GM10266 (cell line): ENCODE measurements at regions not wholly inside any gene's neighbourhood (a gene's known extent, or its start where the extent isn't known, plus 50 kb on each side); places are given as distances from the start of the nearest gene placed in this dataset.

Source experiments
- DNase-seq: peaks from one replicate; pipeline ENCODE4 v3.0.0; 2012; ENCODE audit errors: extremely low spot score
- TF ChIP-seq, protein P1 (sequence below): IDR thresholded peaks from 2 replicates; pipeline ENCODE4 v1.5.1; 2012; ENCODE audit warnings: mild to moderate bottlenecking, low read depth; ENCODE audit not compliant: control insufficient read depth, insufficient read depth; ENCODE audit errors: missing control alignments

GRCh38 chr2:51483720-51484119, 451.8 kb upstream of the NRXN1 start:
- TF ChIP-seq, protein P1, sequence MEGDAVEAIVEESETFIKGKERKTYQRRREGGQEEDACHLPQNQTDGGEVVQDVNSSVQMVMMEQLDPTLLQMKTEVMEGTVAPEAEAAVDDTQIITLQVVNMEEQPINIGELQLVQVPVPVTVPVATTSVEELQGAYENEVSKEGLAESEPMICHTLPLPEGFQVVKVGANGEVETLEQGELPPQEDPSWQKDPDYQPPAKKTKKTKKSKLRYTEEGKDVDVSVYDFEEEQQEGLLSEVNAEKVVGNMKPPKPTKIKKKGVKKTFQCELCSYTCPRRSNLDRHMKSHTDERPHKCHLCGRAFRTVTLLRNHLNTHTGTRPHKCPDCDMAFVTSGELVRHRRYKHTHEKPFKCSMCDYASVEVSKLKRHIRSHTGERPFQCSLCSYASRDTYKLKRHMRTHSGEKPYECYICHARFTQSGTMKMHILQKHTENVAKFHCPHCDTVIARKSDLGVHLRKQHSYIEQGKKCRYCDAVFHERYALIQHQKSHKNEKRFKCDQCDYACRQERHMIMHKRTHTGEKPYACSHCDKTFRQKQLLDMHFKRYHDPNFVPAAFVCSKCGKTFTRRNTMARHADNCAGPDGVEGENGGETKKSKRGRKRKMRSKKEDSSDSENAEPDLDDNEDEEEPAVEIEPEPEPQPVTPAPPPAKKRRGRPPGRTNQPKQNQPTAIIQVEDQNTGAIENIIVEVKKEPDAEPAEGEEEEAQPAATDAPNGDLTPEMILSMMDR: no peak
- no peak for DNase-seq

DNA sequence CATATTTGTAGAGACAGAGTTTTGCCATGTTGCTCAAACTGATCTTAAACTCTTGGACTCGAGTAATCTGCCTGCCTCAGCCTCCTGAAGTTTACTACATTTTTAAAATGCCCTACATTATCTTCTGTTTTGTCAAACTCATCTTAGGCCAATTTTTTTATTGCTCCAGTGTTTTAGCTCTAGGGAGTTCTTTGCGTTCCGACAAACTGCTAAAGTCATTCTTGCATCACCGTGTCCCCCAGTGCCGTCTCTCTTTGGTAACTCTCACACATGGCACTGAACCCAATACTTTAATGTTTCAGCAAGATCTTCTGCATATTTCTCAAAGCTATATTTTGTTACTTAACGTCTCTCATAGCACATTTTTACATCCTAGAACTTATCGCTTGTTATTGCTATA, 440.9 kb upstream of the NRXN1 start:
- TF ChIP-seq, protein P1: no peak
- DNase-seq: no peak

DNA sequence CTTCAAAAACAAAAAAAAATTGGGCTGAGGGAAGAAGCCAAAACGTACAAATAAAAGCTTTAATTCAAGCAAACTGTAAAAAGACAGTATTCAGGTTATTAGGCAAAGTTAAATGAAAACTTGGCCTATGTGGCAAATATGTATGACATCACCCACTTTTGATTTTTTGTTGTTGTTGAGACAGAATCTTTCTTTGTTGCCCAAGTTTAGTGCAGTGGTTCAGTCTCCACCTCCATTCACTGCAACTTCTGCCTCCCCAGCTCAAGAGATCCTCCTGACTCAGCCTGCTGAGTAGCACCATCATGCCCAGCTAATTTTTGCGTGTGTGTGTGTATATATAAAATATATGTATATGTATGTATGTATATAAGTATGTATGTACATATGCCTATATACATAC, 440.4 kb upstream of the NRXN1 start:
- DNase-seq: no peak
- TF ChIP-seq, protein P1: no peak

- TF ChIP-seq, protein P1: no peak
- DNase-seq: no peak
Observed at GRCh38 chr2:51469102-51469501, 437.2 kb upstream of the NRXN1 start.

- TF ChIP-seq, protein P1: no peak
- no peak for DNase-seq
Observed at GRCh38 chr2:51465326-51465725, 433.4 kb upstream of the NRXN1 start.

DNA sequence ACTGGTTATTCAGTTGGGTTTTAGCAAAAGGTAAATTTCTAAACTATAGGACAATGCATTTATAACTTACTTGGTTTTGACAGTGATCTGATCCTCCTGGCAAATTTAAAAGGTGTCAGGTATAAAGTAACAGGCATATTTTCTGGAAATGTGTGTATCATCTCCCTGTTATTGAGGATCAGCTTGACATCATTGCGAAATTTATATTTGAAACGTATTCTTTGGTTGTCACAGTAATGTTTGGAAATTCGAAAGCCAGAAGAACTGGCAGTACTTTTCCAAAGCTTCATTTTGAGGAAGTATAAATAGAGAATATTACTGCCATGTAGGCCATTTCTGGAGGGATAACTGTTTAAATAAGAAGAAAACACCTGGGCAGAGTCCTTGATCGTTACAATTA, 422.2 kb upstream of the NRXN1 start:
- TF ChIP-seq, protein P1: no peak
- no peak for DNase-seq

GRCh38 chr2:51448911-51449310, 417.0 kb upstream of the NRXN1 start:
- no peak for DNase-seq
- TF ChIP-seq, protein P1: no peak
